ENCODE measurements at regions not wholly inside any gene's neighbourhood (a gene's known extent, or its start where the extent isn't known, plus 50 kb on each side); places are given as distances from the start of the nearest gene placed in this dataset.

GRCh38 chr6:91941838-91942237, 1355.0 kb upstream of the MAP3K7 start:
- Histone ChIP-seq H3K4me1 (no peaks in the 10 kb centered on the region), H3K27ac (no peak overlapping the region), H3K9me3 (no peaks in the 10 kb centered on the region), H3K36me3 (replicated peaks in 1 of 2; ENCODE audit: insufficient read depth in 1 of 2, low read depth in 2 of 2) (no peaks in the 10 kb centered on the region), H3K4me3 (no peak overlapping the region), H3K27me3 (no peaks in the 10 kb centered on the region)
- no peak for TF ChIP-seq POLR2A (IDR thresholded peaks at IDR 0.05)
- TF ChIP-seq CTCF (IDR thresholded peaks at IDR 0.05), result no peak
- WGBS, 2 donors, result 58 to 65% methylated on average over 2 of the region's 2 CpGs
- ATAC-seq, result no peak
- DNase-seq, result no peak
- intact Hi-C loops (cut with DNase I), result no loop called here

GRCh38 chr6:91940801-91941200, 1353.9 kb upstream of the MAP3K7 start:
- DNase-seq (no peak), ATAC-seq (no peak)
- H3K4me3 ChIP-seq, result no peak overlapping the region
- intact Hi-C loops (cut with DNase I), result no loop called here
- TF ChIP-seq CTCF (IDR thresholded peaks at IDR 0.05) (no peak), POLR2A (IDR thresholded peaks at IDR 0.05) (no peak)
- no peak overlapping the region for H3K27ac ChIP-seq
- H3K9me3 ChIP-seq, result no peaks in the 10 kb centered on the region
- H3K36me3 ChIP-seq (replicated peaks in 1 of 2; ENCODE audit: insufficient read depth in 1 of 2, low read depth in 2 of 2), result no peaks in the 10 kb centered on the region
- H3K4me1 ChIP-seq, result no peaks in the 10 kb centered on the region
- WGBS, 2 donors, result 74 to 87% methylated on average over 1 of the region's 1 CpG
- no peaks in the 10 kb centered on the region for H3K27me3 ChIP-seq

GRCh38 chr6:91926827-91927226, 1340.0 kb upstream of the MAP3K7 start:
- Histone ChIP-seq H3K27me3 (no peaks in the 10 kb centered on the region), H3K4me3 (no peak overlapping the region), H3K27ac (no peak overlapping the region), H3K4me1 (no peaks in the 10 kb centered on the region), H3K9me3 (no peaks in the 10 kb centered on the region), H3K36me3 (replicated peaks in 1 of 2; ENCODE audit: insufficient read depth in 1 of 2, low read depth in 2 of 2) (no peaks in the 10 kb centered on the region)
- no peak for ATAC-seq
- intact Hi-C loops (cut with DNase I), result no loop called here
- WGBS, 2 donors, result 78 to 81% methylated on average over 14 to 15 of the region's 15 CpGs
- no peak for DNase-seq
- no peak for TF ChIP-seq POLR2A (IDR thresholded peaks at IDR 0.05)
- TF ChIP-seq CTCF (IDR thresholded peaks at IDR 0.05), result no peak

- WGBS, 2 donors, result 69% methylated on average over 10 of the region's 10 CpGs
- intact Hi-C loops (cut with DNase I), result no loop called here
- TF ChIP-seq CTCF (IDR thresholded peaks at IDR 0.05) (no peak), POLR2A (IDR thresholded peaks at IDR 0.05) (no peak)
Measured at GRCh38 chr6:91926361-91926760, 1339.5 kb upstream of the MAP3K7 start.

GRCh38 chr6:91911945-91912344, 1325.1 kb upstream of the MAP3K7 start:
- WGBS, 2 donors, result 82 to 83% methylated on average over 2 of the region's 2 CpGs
- ATAC-seq, result no peak
- Histone ChIP-seq H3K4me1 (no peaks in the 10 kb centered on the region), H3K9me3 (no peaks in the 10 kb centered on the region), H3K27ac (no peak overlapping the region), H3K36me3 (replicated peaks in 1 of 2; ENCODE audit: insufficient read depth in 1 of 2, low read depth in 2 of 2) (no peaks in the 10 kb centered on the region), H3K27me3 (no peaks in the 10 kb centered on the region), H3K4me3 (no peak overlapping the region)
- intact Hi-C loops (cut with DNase I), result no loop called here
- DNase-seq, result no peak
- no peak for TF ChIP-seq CTCF (IDR thresholded peaks at IDR 0.05)
- no peak for TF ChIP-seq POLR2A (IDR thresholded peaks at IDR 0.05)

More at GRCh38 chr6:91926361-91926760, 1339.5 kb upstream of the MAP3K7 start:
- DNase-seq (no peak), ATAC-seq (no peak)
- no peaks in the 10 kb centered on the region for H3K4me1 ChIP-seq
- H3K27me3 ChIP-seq, result no peaks in the 10 kb centered on the region
- H3K36me3 ChIP-seq (replicated peaks in 1 of 2; ENCODE audit: insufficient read depth in 1 of 2, low read depth in 2 of 2), result no peaks in the 10 kb centered on the region
- no peak overlapping the region for H3K27ac ChIP-seq
- no peak overlapping the region for H3K4me3 ChIP-seq
- H3K9me3 ChIP-seq, result no peaks in the 10 kb centered on the region

Measured in body of pancreas (tissue), 4 donors.